Vagina (tissue), 2 donors: ENCODE measurements at regions not wholly inside any gene's neighbourhood (a gene's known extent, or its start where the extent isn't known, plus 50 kb on each side); places are given as distances from the start of the nearest gene placed in this dataset.

Experiments
- POLR2A ChIP-seq, 2 donors: fragments of 450-650 bp; IDR thresholded peaks; one replicate each; pipeline ENCODE4 v1.6.1; 2017; ENCODE audit warnings: antibody characterized with exemption in 2 of 2, mild to moderate bottlenecking in 2 of 2, moderate library complexity in 2 of 2
- POLR2AphosphoS5 ChIP-seq, 2 donors: sonication (generic); formaldehyde crosslinking; IDR thresholded peaks; one replicate each; pipeline ENCODE4 v1.9.0; 2017; ENCODE audit warnings: antibody characterized with exemption in 2 of 2, mild to moderate bottlenecking in 2 of 2, low read depth in 1 of 2; ENCODE audit not compliant: insufficient read depth in 1 of 2
- TF ChIP-seq, protein P1 (sequence below), 3 experiments: fragments of 450-650 bp in 2 of 3; fragments of 200-600 bp in 1 of 3; sonication (generic) in 1 of 3; IDR thresholded peaks; one replicate each; pipeline ENCODE4 v1.5.1; 2017 to 2019; ENCODE audit warnings: antibody characterized with exemption in 3 of 3, mild to moderate bottlenecking in 2 of 3, moderate library complexity in 2 of 3

DNA sequence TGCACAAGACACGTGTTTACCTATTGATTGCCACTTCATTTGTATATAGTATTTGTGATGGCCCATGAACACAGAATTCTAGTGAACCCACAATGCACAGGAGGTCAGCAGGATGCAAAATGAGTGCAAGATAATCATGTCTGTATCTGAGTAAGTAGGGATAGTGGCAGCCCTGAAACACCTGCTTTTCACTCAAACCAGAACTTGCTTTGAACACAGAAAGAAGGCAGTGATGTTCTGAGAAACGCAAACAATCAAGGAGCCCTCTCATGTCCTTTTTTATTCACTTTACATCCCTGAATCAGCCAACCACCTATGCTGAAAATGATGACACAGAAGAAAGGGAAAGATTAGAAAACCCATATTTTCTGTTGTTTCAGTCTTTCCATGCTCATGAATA, 170.4 kb upstream of the AVPR1A start:
- TF ChIP-seq, protein P1, sequence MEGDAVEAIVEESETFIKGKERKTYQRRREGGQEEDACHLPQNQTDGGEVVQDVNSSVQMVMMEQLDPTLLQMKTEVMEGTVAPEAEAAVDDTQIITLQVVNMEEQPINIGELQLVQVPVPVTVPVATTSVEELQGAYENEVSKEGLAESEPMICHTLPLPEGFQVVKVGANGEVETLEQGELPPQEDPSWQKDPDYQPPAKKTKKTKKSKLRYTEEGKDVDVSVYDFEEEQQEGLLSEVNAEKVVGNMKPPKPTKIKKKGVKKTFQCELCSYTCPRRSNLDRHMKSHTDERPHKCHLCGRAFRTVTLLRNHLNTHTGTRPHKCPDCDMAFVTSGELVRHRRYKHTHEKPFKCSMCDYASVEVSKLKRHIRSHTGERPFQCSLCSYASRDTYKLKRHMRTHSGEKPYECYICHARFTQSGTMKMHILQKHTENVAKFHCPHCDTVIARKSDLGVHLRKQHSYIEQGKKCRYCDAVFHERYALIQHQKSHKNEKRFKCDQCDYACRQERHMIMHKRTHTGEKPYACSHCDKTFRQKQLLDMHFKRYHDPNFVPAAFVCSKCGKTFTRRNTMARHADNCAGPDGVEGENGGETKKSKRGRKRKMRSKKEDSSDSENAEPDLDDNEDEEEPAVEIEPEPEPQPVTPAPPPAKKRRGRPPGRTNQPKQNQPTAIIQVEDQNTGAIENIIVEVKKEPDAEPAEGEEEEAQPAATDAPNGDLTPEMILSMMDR (IDR thresholded peaks at IDR 0.05): no peak
- TF ChIP-seq POLR2A (IDR thresholded peaks at IDR 0.05): no peak
- no peak for TF ChIP-seq POLR2AphosphoS5 (IDR thresholded peaks at IDR 0.05; ENCODE audit: insufficient read depth in 1 of 2, low read depth in 1 of 2)
